GF-D8 (cell line): ENCODE measurements at regions not wholly inside any gene's neighbourhood (a gene's known extent, or its start where the extent isn't known, plus 50 kb on each side); places are given as distances from the start of the nearest gene placed in this dataset.

ENCODE experiments used
- DNase-seq: peaks from one replicate; lab custom pipeline; 2025; lab: John Stamatoyannopoulos, UW

DNA sequence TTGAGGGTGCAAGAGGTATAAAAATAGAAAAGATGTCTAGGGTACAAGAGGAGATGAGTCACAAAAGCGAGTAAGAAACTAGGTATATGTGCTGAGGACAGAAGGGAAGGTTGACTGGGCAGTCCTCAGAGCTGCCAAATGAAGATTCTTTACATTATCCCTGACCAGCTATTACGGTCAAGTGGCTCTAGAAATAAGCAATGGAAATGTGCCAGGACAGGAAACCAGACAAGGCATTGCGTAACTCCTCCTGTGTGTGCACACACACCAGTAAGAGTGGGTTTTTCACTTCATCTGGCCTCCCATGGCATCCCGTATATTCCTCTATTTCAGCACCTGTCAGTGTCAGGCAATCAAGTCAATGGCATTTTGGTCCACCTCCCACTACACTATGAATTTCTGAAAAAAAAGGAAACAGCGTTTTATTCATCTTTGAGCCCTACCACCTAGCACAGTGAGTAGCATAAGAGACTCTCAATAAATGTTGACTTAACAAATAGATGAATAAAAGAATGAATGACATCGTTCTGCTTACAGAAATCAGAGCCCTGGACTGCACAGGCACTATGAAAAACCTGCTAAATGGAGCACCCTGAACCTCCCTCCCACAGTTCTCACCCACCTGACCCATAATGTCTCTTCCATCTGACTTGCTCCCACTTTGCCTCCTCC, 62.6 kb upstream of the KLF3 start:
- DNase-seq, result no peak

DNA sequence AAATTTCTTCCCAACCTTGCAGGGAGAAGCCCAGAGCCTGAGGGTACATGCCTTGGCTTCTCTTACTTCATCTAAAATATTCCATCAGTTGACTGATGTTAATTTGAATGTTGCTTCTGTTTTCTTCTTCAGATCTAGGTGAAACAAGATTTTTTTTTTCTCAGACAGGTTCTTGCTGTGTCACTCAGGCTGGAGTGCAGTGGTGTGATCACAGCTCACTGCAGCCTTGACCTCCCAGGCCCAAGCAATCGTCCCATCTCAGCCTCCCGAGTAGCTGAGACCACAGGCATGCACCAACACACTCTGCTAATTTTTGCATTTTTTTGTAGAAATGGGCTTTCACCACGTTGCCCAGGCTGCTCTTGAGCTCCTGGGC, 62.1 kb upstream of the KLF3 start:
- DNase-seq, result no peak

DNA sequence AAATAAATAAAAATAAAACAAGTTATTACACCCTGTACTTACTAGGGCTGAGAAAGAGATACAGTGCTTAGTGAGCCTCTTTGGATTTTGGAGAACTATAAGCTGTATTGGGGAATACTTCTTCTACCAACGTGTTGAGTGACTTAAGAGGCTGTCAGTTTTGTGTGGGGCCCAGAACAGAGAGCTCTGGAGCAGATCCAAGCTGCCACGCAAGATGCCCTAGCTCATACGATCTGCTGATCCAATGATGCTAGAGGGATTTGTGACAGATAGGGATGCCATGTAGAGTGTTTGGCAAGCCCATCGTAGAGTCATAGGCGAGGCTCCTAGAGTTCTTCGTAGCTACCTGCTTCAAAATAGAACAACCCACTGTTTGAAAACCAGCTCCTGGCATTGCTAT, 60.3 kb upstream of the KLF3 start:
- DNase-seq, result no peak

DNA sequence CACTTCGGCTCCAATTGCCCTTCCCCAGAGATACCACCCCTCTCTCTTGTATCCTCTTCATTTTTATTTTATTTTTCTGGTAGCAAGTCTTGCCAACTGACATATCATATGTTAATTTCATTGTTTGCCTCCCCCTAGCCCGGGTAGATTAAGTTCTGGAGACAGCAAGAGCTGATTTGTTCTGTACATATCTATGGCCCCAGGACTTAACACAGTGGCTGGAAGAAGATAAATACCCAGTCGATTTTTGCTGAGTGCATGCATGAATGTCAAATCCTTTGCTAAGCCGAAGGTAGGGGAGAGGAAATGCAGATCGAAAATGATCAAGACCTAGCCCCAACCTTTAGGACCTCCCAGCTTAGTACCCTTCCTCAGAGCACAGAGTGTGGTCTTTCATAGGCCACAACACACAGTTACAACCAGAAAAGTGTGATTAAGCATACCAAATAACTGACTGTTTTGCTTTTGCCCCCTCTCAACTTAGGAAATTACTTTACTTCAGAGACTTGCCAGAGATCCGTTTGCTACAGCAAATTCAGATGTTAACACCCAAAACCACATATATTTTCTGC, 58.7 kb upstream of the KLF3 start:
- no peak for DNase-seq

DNA sequence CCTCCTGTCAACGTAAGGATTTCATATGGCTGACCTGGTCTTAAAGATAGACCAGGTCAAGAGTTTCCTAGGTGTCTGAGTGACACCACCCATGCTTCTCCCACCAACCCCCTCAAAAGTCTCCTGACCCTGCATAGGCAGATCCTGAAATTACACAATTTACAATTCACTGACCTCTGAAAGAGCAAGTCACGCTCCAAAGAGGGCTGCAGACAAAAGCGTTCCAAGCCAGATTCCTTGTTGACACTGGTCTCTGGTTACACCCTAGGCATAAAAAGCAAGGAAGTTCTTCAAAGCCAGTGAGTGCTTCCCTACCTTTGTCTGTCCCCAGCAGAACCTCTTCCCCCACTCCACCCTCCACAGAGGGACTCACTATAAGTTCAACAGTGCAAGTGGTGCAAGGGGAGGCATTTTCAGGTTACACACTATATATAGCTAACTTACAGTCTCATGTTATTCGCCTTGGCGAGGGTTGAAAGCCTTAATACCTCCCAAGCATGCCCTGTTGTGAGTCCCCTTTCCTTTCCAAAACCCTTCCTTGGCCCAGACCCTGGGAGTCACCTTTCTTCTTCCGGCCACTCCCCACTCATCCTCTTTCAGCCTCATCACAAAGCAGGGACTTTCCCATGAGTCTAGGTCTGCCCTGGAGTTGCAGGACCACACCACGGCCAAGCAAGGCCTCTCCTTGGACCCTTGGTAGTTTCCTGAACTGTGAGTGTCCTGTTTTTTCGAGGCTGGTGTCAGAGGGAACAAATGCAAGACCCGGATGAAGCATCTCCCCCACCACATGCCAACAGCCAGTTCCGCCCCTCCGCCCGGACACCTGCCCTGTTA, 58.0 kb upstream of the KLF3 start:
- no peak for DNase-seq

DNA sequence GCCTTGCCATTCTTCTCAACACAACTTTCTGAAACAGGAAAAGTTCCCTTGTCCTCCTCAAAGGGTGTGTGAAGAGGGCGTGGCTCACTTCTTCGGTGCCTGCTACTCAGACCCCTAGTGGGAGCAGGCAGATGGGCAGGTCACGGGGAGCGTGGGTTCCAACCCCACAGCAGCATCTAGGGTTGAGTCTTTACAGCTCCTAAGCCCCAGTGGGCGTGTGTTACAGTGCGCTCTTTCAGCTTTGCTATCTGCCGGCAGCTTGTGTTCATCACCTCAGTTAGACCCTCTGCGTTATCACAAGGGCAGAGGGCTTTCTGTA, 57.5 kb upstream of the KLF3 start:
- DNase-seq, result no peak

DNA sequence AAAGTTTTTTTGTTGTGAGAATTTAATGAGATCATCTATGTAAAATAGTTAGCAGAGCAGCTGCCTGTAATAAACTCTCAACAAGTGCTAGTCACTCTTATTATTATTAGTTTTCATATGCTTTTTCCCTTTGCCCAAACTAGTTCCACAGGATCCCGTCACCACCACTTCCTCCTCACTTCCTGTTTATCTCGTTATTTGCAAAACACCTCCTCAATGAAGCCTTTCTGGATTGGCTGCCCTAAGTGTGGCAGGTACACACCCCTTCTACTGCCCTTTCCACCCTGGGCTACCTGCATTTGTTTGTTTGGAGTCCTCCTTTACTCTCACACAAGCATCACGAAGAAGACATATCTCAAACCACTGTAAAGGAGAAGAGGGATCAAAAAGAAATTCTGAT, 54.4 kb upstream of the KLF3 start:
- DNase-seq, result no peak

DNA sequence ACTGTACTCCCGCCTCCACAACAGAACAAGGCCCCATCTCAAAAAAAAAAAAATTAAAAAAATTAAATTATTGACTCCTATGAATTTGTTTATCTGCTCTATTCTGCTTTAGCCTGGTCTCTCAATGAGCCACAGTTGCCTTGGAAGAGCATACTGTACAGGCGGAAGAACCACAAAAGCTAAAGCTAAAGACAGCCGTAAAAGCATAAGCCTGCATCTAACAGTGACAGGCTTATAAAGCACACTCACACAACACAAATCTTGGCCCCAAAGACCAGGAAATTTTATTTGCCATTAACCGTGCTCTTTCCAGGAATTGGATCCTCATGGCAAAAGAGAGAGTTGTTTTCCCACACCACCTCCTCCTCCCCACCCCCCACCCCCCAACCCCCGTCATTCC, 53.5 kb upstream of the KLF3 start:
- no peak for DNase-seq

DNA sequence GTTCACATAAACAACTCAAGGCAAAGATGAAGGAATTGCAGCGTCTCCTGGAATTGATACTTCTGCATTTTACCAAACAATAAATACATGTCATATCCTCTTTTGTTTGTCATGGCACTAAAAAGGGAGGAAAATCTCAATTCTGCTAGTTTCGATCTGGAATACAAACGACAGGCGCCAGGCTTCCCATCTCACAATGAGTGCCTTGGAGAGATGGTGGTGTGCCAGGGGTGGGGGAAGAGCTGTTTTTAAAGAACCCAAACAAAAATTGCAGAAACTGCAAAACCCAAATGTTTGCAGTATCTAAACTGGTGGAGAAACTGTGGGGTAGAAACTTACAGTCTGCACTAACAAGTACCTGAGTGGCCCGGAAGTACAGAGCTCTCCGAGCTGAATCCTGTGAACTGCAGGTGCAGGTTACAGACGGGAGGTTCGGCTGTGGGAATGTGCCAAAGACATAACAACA, 53.0 kb upstream of the KLF3 start:
- no peak for DNase-seq

DNA sequence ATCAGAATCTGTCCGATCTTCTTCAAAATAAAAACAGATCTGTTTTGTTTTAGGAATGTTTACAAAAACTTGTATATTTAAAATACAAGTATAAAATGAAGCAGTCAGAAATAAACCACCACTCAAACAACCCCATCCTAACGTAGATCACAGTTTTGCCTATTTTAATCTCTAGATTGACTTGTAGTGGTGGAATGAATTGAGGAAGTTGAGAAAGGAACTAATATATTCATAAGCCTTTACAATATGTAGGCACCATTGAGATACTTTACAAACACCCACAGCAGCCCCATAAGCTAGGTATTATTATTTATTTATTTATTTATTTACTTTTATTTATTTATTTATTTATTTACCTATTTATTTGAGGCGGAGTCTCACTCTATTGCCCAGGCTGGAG, 52.3 kb upstream of the KLF3 start:
- DNase-seq, result no peak

DNA sequence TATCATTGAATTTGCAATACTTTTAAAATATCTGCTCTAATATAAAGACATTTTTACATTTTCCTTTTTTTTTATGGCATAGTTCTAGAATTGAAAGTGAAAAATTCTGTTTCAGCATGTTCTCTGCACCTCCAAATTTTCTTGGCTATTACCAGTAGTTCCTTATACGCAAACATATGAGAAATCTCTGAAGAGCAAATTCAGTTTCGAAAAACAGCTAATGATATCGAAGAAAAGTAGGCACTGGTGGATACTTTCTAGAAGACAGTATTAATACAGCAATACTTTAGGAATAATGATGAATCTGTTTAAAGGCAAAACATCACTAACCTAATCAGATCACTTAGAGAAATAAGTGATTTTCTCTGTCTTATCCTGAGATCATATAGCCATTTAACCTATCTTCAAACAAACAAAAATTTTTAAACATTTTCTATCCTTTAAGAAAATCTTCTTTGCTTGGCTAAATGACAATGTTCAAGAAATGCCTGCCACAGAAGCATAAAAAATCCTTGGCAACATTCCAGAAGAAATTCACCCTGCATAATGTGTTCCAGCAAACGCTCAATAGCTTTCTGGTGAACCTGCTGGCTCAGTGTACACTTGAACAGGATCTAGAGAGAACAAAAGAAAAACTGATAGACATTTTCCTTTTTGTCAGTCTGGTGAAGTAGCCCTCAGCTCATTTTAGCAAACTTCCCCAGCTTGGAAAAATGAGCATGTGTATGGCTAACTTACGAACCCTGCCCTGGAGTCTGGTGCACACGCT, 51.2 kb upstream of the KLF3 start:
- DNase-seq, result no peak
